Effector CD4-positive, alpha-beta T cell (primary cell): ENCODE measurements at regions not wholly inside any gene's neighbourhood (a gene's known extent, or its start where the extent isn't known, plus 50 kb on each side); places are given as distances from the start of the nearest gene placed in this dataset.
"Not testable (repeated sequence)": the region's sequence is repeated elsewhere in the genome, so short reads cannot be mapped to it uniquely, and the experiment has no call there.

Experiments used
- DNase-seq: peaks from one replicate; pipeline ENCODE4 v3.0.0-alpha.2; 2020

DNA sequence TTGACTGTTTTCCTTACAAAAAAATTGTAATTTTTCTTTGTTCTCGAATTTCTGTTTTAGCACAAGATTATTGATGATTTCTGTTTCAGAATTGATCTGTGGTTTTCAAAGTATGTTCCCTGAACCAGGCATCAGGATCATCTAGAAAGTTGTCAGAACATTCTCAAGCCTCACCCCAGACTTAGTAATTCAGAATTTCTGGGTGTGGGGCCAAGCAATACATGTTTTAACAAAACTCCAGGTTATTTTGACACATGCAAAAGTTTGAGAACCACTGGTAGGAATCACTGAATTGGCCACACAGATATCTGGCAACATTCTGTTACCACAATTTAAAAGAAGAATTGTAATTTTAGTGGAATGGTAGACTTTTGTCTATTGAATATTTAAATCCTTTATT is 1173.9 kb upstream of the LRRTM3 start:
- DNase-seq = no peak

DNA sequence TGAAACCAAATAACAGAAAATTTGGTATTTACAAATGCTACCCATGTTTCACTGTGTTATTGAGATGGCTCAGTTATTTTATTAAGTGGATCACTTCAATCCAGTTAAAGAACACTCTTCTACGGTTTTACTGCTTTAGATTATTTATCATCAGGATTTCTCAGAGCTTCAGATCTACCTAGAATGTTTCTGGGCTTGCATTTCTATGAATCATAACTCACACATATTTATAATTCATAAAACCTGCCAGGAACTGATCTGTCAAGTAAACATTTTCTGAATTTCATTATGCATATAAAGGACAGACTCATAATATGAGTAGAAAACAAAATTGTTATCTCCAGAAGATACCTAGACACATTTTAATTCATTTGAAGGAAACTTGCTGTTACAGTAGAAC is 1172.3 kb upstream of the LRRTM3 start:
- DNase-seq = no peak

DNA sequence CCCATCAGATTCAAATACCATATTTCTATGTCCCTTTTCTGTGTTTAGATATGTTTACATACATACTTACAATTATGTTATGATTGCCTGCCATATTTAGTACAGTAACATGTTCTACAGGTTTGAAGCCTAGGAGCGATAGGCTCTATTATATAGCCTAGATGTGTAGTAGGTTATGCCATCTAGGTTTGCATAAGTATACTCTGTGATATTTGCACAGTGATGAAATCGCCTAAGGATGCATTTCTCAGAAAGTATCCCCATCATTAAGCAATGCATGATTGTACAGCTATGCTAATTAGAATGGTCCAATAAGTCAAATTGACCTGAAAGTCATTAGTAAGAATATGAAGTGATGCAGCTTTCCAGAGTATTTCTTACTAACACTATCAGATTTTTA is 1171.7 kb upstream of the LRRTM3 start:
- no peak for DNase-seq

DNA sequence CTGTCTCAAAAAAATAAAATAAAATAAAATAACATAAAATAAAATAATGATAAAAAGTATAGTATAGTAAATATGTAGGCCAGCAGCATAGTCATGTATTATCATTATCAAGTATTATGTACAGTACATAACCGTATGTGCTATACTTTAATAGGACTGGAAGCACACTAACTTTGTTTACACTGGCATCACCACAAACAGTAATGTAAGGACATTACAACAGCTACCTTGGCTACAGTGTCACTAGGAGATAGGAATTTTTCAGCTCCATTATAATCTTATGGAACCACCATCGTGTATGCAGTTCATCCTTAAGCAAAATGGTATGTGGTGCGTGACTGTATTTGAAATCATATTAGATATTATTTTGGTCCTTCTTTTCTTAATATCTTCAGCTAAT is 1163.5 kb upstream of the LRRTM3 start:
- DNase-seq = no peak

DNA sequence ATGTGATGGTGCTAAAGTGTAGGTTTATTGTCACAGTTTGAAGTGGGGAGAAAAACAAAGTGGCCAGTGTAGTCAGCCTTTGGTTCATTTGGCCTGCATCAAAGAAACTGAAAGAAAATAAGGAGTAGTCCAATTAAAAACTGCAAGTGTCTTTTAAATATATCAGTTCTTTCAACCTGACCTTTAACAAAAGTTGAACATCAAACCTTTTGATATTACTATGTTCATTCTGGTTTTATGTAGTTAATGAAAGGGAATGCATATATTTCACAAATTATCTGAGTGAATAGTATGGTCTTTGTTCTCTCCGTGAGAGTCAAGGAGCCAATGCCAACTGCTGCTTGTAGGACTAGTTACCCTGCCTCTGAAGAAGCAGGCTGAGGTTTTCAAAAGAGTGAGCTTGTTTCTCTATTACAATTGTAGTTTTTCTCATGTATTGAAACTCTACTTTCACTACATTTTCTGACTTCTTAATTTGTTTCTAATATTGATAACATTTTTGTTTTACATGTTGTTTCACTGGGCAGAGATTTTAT is 1160.8 kb upstream of the LRRTM3 start:
- DNase-seq = no peak

DNA sequence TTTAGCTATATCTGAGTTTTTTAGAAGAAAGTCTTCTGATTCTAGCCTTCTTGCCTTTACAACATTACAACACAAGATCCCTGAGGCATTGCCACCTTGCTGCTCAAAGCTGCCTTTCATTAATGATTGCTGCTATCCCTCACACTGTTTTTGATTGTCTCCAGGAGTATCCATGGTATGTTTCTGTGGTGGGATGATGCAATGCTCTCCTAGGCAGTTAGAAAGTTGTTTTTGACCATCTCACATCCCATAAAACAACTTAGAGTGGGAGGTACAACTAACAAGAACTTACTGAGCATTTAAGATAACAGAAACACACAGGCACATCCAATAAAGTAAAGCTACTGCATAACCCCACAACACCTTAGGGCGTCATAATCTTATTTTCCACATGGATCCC is 1156.0 kb upstream of the LRRTM3 start:
- no peak for DNase-seq

DNA sequence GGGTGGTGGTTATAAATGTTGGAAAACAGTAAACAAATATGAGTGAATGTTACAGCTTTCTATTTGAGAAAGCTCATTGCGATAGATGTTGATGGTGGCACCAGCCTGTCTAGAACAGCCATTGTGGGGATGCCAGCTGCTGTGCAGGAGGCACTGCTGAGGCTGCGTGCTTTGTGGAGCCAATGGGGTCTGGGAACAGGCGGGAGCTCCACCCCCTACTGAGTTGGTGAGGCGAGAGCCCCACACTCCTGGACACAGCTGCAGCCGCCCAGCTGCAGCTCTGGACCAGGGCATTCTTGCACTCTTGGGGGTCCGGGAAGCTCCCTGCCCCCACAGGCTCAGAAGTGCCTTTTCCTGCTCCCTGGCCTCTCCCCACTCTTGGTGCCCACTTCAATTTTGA is 1147.1 kb upstream of the LRRTM3 start:
- no peak for DNase-seq

DNA sequence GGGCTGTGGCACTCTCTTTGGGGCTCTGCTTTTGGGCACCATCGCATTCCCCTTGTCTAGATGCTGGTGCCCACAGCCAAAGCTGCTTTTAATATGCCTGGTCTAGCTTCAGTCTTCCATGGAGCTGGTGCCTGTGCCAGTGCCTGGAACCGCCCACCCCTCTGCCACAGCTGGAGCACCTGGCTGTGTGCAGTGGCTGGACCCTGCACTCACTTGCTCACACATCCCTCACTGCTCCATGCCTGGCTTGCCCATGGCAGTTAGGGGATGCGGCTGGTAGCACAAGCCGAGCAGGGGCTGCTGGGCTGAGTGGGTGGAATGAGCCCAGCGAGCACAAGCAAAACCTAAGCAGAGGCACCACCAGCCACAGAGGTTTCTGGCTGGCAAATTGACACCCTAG is 1145.9 kb upstream of the LRRTM3 start:
- no peak for DNase-seq

DNA sequence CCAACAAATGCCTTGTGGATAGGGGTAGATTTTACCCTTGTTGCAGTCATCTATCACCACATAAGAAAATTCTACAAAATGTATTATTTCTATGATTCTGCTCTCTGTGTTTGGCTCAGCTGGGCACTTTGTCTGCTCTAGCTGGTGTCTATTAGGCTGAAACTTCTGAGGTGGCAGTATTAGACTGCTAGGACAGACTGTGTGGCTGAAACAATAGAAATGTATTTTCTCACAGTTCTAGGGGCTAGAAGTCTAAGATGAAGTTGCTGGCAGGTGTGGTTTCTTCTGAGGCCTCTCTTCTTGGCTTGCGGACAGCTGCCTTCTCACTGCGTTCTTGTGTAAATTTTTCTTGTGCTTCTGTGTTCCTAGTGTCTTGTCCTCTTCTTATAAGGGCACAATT is 1139.6 kb upstream of the LRRTM3 start:
- no peak for DNase-seq

DNA sequence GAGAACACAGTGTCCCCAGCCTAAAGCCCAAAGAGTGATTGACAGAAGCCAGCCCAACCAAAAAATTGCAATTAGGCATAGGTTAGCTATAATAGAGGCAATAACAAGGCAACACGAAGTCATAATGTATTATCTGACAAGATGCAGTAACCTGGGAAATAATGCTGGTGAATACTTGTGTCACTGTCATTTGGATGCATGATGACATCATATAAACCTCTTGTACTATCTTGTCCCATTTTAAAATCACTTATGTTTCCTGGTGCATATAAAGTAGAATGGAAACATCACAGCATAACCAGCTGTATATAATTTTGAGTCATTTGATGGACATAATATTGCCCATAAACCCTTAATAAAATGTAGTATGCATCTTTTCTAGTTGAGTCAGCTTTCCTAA is 1138.3 kb upstream of the LRRTM3 start:
- no peak for DNase-seq

DNA sequence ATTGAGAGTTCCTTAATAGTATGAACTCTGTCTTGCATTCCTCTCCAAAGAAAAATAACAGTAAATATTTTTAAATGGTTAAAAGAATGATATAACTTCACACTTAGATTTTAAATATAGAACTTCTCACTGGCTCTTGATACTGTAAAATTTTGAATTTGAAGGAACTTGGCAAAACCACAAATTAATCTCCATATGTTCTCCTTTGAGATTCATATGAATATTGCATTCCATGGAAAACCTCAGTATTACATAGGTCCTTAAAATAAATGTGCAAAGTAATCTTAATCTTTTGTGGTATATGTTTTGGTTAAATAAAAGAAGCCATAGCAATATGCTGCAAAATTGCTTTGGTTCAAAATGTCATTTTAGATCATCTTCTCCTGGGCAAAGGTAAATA is 1137.6 kb upstream of the LRRTM3 start:
- no peak for DNase-seq

DNA sequence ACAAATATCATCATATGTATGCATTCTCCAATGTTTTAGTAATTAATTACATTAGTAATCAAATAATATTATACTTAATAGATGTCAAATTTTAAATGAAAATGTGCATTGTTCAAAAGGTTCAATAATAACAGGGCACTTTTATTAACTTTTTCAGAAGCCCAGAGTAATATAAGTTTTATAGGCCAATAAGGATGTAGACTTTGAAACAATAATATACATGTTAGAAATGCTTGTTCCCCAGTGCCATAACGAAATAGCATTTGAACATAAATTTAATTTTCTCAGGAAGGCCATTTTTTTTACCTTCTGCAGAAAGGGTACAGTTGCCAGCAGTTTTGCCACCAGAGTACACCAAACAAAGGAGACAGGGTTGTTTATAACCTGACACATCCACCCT is 1133.9 kb upstream of the LRRTM3 start:
- DNase-seq = no peak

DNA sequence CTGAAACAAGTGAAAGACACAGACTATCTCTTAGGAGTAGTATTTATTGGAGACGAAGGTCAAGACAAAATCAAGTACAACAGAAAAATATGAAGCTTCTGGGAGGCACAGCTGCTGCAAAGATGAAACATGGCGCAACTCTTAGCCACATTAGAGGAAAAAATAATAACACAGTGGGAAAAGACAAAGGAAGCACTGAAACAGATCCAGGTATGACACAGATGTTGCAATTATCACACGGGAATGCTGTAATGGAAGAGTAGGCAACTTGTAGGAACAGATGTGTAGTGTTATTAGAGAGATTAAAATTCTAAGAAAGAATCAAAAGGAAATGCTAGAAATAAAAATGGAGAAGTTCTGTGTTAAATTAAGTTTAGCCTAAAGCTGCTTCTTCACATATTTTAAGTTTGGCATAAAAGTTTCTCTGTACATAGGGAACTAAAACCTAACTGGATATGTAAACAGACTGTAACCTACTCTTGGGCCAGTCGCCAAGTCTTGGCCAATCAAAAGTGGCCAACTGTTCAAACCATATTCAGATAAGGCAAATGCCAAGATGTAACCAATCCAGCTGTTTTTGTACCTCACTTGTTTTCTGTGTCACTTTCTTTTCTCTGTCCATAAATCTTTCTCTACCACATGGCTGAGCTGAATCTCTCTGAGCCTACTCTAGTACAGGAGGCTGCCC is 1132.0 kb upstream of the LRRTM3 start:
- no peak for DNase-seq

DNA sequence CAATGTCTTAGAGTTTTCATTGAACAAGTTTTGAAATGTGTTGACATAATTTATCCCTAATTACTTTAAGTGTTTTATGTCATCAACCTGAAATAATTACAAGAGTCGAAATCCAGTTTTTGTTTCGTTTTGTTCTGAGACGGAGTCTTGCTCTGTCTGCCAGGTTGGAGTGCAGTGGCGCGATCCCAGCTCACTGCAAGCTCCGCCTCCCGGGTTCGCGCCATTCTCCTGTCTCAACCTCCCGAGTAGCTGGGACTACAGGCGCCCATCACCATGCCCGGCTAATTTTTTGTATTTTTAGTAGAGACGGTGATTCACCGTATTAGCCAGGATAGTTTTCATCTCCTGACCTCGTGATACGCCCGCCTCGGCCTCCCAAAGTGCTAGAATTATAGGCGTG is 1131.0 kb upstream of the LRRTM3 start:
- DNase-seq = not testable (repeated sequence)

DNA sequence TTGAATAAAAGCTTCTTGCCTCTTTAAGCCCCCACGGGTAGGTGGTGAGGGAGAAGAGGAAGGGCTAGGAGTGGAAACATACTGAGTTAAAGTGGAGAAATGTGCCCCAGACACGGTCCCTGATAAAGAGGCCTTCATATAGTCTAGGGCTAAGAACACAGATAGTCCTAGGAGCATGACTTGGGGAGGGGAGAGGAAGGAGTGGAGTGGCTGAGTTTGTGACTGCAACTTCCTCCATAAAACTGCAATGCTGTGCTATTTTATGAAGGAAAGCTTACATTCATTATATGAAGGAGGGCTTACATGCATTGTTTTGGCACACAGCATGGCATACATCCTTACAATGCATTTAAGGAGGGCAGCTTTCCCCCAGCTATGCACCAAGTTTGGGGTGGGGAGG is 1129.4 kb upstream of the LRRTM3 start:
- DNase-seq = no peak

DNA sequence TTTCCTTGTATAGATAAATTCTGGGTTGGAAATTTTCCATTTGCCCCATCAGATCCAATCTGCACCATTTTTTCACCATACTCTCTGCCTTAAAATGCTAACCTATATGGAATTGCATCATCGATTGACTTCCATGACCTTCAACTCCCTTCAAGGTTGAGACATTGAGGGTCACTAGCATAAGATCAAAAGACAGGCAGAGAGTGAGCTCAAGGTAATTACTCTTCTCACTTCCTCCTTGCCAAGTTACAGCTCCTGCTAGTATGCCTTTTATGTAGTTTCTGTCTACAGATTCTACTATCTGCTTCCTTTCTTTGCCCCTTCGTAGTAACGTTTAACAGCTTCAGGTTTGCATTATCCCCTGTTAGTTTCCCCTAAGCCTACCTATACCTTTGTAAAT is 1127.7 kb upstream of the LRRTM3 start:
- DNase-seq = no peak

DNA sequence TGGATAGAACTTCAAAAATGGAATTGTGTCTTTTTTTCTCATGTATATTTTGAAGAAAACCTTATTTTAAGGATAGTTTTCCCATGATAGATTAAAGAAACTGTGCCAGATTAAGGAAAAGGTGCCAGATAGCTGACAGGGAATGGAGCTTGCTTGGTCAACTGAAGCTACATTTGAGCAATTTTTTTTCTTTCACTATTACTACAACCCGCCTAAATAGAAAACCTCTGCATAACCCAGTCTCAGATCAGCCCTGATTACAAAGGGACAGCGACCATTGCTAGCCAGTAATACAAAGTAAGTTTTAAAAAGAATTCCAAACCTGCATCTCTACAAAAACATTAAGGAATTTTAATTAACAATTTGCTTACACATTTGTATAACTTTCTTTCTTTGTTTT is 1123.4 kb upstream of the LRRTM3 start:
- no peak for DNase-seq

DNA sequence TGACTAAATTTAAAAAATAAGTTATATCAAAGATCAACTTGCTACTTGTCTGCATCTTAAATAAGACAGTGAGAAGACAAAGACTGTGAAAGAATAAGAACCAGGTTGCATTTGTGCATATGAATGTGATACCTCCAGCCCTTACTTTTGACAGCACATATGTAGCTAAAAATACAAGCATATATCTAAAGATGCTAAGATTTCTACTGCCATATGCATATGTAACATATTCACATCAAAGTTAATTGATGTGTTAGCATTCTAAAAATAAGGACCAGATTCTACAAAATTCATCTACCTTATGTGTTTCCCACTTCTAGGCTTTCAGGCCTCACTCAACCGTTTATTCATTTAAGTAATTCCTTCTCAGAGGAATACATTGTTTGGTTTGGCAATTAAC is 1120.3 kb upstream of the LRRTM3 start:
- DNase-seq = no peak

DNA sequence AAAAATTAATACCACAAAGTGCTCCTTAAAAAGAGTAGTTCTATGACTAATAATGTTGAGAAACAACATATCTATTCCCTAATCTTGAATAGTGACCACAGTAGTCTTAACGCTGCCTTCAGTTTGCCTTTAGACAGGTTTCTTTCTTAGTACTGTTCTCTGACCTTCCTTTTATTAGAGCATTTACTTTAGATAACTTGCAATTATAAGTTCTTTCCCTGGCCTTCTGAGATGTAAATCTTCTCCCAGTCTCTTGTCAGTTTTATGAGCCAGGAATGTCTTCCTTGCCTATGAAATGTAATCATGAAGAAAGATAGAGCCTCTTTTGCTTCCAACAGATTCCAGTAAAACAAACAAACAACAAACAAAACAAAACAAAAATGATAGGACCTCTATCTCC is 1119.8 kb upstream of the LRRTM3 start:
- DNase-seq = no peak

DNA sequence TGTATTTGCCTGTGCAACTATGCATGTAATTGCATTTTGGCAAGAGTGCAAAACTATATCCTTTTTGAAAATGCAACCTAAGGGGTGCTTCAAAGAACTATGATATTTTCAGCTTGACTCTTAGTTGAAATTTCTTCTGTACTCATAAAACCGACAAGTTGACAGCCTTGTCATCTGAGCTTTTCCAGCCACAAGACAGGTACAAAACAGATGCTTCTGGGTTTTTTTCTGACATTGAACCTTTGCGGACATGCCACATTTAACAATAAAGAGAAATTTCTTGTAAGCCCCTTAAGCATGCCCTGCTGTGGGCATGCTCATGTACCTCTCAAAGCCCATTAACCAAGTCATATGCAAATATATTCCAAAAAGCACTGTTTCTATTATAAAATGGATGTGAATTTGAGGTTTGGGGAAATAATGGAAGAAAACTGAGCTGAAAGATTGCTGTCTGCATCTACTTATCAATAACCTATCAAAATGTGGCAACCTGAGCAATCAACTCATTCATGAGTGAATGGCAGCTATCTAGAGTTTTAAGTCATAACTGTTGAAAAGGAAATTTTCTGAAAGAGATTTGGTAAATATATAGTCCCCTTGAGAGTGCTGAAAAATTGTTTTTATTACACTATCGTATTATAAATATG is 1117.0 kb upstream of the LRRTM3 start:
- DNase-seq = no peak

DNA sequence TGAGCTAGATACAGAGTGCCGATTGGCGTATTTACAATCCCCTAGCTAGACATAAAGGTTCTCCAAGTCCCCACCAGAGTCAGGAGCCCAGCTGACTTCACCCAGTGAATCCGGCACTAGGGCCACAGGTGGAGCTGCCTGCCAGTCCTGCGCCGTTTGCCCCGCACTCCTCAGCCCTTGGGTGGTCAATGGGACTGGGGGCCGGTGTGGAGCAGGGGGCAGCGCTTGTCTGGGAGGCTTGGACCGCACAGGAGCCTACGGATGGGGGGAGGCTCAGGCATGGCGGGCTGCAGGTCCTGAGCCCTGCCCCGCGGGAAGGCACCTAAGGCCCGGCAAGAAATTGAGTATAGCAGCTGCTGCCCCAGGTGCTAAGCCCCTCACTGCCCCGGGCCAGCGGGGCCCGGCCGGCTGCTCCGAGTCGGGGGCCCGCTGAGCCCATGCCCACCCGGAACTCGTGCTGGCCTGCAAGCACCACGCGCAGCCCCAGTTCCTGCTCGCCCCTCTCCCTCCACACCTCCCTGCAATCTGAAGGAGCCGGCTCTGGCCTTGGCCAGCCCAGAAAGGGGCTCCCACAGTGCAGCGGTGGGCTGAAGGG is 1113.8 kb upstream of the LRRTM3 start:
- no peak for DNase-seq

DNA sequence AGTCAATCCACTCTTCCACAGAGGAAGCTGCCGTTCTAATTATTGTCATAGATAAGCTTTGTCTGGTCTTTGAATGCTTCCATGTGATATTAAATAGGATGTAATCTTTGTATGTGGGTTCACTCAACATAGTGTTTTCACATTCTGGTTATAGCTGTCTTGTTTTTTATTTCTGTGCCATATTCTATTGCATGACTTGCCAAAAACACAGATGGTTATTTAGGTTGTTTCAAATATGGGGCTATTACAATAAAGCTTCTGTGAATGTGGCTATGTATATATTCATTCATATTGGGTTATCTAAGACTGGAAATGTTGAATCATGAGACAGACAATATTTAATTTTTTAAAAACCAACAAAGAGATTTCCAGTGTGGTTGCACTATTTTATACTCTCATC is 1109.3 kb upstream of the LRRTM3 start:
- DNase-seq = no peak

DNA sequence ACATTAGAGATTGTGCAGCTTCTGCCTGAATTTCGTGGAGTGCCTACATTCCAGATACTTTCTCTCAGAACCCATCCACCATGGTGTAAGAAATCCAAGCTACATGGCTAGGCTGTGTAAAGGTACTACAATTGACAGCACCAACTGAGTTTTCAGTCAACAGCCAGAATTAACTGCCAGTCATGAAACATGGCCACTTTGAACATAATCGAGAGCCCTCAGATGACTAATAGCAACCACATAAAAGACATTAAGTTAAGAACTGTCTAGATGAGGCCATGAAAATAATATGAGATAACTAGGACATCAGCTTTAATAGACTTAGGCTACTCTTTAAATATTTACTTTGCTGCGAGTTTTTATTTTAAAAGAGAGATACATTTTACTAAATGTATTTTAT is 1106.8 kb upstream of the LRRTM3 start:
- no peak for DNase-seq

DNA sequence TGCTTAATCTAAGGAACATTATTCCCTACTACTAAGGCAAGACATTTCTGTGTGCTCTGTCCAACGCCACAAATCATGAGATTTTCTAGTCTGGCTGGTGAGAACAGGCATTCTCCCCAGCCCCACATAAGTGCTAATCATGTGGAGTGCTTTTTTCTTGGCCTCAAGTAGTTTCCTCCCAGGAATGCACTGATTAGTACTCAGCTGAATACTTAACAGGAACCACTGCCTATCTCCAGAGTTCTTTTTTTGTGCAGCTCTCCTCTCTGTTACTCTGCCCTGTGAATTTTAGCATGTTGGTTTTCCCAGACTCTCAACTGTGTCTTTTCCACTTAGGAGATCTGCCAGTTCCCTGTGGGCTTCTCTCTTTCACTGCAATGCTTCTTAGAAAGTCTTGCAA is 1098.5 kb upstream of the LRRTM3 start:
- no peak for DNase-seq

DNA sequence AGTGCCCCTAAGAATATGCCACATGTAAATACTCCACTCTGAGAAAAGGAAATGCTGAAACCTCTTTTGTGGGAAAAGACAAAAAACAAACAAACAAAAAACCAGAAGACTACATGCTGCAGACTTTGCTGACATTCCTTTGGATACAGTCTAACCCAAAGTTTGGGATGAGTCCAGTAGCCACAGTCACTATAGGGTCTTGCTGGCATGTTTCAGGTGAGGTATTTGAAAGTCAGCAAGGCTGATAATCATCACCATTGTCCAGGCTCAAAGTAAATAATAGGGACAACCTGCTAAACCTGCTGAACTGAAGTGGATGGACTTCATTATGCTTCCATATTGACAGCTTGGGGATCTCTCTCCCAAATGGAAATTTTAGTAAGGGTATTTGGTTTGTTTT is 1087.0 kb upstream of the LRRTM3 start:
- DNase-seq = no peak
